Gastrocnemius medialis (tissue), 4 donors: ENCODE measurements at regions not wholly inside any gene's neighbourhood (a gene's known extent, or its start where the extent isn't known, plus 50 kb on each side); places are given as distances from the start of the nearest gene placed in this dataset.

Experiments
- POLR2A ChIP-seq, 2 donors: fragments of 450-650 bp; IDR thresholded peaks; one replicate each; pipeline ENCODE4 v1.6.1; 2017; ENCODE audit warnings: antibody characterized with exemption in 2 of 2, mild to moderate bottlenecking in 2 of 2, moderate library complexity in 2 of 2
- TF ChIP-seq, protein P1 (sequence below), 5 experiments: fragments of 450-650 bp in 3 of 5; fragments of 200-600 bp in 2 of 5; sonication (generic) in 2 of 5; IDR thresholded peaks in 4 of 5; conservative IDR thresholded peaks in 1 of 5; 1 replicate in 4 of 5; 2 replicates in 1 of 5; pipeline ENCODE4 v1.5.1; 2016 to 2019; ENCODE audit warnings: antibody characterized with exemption in 5 of 5, mild to moderate bottlenecking in 3 of 5, moderate library complexity in 3 of 5

DNA sequence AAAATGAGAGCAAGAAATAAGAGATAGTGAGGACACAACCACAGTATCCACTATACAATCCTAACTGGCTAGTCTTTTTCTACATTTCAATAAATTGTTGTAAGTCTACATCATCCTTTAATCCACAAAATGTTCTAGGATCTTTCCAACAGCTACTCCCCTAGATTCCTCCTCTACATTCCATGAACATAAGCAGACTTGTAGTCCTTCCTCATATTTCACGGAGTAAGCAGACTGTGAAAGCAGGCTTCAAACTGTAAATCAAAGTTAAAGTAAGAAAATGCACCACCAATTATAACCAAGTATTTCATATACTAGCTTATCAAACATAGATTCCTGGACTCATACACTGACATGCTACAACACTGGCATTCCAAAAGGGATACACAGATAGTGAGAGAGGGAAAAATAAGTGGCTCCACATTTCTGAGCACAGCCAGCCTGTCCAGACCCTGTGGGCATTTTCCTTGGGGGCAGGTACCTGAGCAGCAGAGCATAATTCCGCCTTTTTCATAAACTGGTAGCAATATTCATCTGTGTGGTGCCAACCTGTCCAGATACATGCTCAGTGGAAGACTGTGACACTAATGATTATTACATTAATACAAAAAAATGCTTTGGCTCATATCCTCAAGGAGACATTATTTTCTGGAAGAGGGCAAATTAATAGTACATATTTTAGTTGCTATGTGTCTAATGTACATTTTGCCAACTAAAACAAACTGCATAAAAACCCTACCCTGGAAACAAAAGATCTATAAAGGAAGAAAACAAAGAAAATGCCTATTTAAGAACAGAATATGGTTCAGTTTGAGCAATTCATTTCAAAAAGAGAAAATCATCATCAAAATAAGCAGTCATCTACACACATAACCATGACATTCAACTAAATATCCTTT lies 113.3 kb upstream of the FSCB start:
- TF ChIP-seq, protein P1, sequence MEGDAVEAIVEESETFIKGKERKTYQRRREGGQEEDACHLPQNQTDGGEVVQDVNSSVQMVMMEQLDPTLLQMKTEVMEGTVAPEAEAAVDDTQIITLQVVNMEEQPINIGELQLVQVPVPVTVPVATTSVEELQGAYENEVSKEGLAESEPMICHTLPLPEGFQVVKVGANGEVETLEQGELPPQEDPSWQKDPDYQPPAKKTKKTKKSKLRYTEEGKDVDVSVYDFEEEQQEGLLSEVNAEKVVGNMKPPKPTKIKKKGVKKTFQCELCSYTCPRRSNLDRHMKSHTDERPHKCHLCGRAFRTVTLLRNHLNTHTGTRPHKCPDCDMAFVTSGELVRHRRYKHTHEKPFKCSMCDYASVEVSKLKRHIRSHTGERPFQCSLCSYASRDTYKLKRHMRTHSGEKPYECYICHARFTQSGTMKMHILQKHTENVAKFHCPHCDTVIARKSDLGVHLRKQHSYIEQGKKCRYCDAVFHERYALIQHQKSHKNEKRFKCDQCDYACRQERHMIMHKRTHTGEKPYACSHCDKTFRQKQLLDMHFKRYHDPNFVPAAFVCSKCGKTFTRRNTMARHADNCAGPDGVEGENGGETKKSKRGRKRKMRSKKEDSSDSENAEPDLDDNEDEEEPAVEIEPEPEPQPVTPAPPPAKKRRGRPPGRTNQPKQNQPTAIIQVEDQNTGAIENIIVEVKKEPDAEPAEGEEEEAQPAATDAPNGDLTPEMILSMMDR (IDR thresholded peaks at IDR 0.05 in 4 of 5, conservative IDR thresholded peaks at IDR 0.05 in 1 of 5) = no peak
- no peak for TF ChIP-seq POLR2A (IDR thresholded peaks at IDR 0.05)
